ENCODE measurements at regions not wholly inside any gene's neighbourhood (a gene's known extent, or its start where the extent isn't known, plus 50 kb on each side); places are given as distances from the start of the nearest gene placed in this dataset.

DNA sequence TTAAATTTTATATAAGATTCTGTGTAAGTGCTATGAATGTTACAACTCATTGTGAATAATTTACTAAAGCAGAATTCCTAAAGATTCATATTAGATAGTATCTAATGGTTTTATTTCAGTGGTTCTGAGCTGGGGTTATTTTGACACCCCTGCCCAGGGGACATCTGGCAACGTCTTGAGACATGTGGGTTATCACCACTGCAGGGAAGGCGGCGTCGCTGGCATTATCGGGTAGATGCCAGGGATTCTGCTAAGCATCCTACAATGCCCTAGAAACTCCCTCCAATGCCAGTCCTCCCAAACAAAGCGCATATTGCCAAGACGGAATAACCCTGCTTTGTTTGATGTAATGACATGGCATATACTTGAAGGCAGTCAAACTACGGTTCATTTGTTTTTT is 372.3 kb upstream of the ZFHX3 start:
- DNase-seq (ENCODE audit: low spot score): no peak
- H3K79me2 ChIP-seq (replicated peaks; ENCODE audit: insufficient read depth): no peaks in the 10 kb centered on the region
- peaks cover 10% of the 10 kb centered on the region; the same call in 1 of the 3 replicates for H3K4me1 Mint-ChIP-seq
- H3K27ac ChIP-seq (ENCODE audit: low read depth): no peak overlapping the region
- no peaks in the 10 kb centered on the region for H3K36me3 ChIP-seq (ENCODE audit: insufficient read depth)
- no peaks in the 10 kb centered on the region for H3K36me3 Mint-ChIP-seq (ENCODE audit: low read depth)
- H3K27me3 Mint-ChIP-seq (ENCODE audit: insufficient read depth, low read depth, poor library complexity): no peaks in the 10 kb centered on the region
- H3K4me3 Mint-ChIP-seq: no peak overlapping the region
- 0 out of 2 replicates have a peak, but pooled peaks cover 3% of the 10 kb centered on the region for H3K4me1 ChIP-seq (ENCODE audit: insufficient read depth)
- no peaks in the 10 kb centered on the region for H3K9me3 Mint-ChIP-seq
- H3K9me2 ChIP-seq (ENCODE audit: insufficient read depth): no peaks in the 10 kb centered on the region
- no peaks in the 10 kb centered on the region for H3F3A ChIP-seq (replicated peaks; ENCODE audit: low read depth)
- no peaks in the 10 kb centered on the region for H4K20me1 ChIP-seq (replicated peaks; ENCODE audit: insufficient read depth)
- H3K4me3 ChIP-seq: no peak overlapping the region
- H3K27me3 ChIP-seq (ENCODE audit: insufficient read depth): no peaks in the 10 kb centered on the region
- H3K4me2 ChIP-seq: no peak overlapping the region
- no peak for TF ChIP-seq ETS1 (IDR thresholded peaks at IDR 0.05)
- TF ChIP-seq CTCF (conservative IDR thresholded peaks at IDR 0.05; ENCODE audit: low read depth in 2 of 2): no peak
- TF ChIP-seq EZH2 (IDR thresholded peaks at IDR 0.05; ENCODE audit: low read depth, unreplicated experiment): no peak
- no peak for TF ChIP-seq EZH2phosphoT487 (IDR thresholded peaks at IDR 0.05; ENCODE audit: unreplicated experiment)
- TF ChIP-seq JUNB (IDR thresholded peaks at IDR 0.05; ENCODE audit: unreplicated experiment): no peak
- no peak for TF ChIP-seq ZNF462 (CRISPR knock-in tag; IDR thresholded peaks at IDR 0.05)
- TF ChIP-seq CREB1 (CRISPR knock-in tag; IDR thresholded peaks at IDR 0.05; ENCODE audit: low read depth): no peak
- no peak for TF ChIP-seq ZNF114 (CRISPR knock-in tag; IDR thresholded peaks at IDR 0.05)
- TF ChIP-seq POLR2AphosphoS5 (IDR thresholded peaks at IDR 0.05; ENCODE audit: low read depth): no peak
- TF ChIP-seq NANOG (IDR thresholded peaks at IDR 0.05; ENCODE audit: borderline replicate concordance): no peak
- TF ChIP-seq, protein P1, sequence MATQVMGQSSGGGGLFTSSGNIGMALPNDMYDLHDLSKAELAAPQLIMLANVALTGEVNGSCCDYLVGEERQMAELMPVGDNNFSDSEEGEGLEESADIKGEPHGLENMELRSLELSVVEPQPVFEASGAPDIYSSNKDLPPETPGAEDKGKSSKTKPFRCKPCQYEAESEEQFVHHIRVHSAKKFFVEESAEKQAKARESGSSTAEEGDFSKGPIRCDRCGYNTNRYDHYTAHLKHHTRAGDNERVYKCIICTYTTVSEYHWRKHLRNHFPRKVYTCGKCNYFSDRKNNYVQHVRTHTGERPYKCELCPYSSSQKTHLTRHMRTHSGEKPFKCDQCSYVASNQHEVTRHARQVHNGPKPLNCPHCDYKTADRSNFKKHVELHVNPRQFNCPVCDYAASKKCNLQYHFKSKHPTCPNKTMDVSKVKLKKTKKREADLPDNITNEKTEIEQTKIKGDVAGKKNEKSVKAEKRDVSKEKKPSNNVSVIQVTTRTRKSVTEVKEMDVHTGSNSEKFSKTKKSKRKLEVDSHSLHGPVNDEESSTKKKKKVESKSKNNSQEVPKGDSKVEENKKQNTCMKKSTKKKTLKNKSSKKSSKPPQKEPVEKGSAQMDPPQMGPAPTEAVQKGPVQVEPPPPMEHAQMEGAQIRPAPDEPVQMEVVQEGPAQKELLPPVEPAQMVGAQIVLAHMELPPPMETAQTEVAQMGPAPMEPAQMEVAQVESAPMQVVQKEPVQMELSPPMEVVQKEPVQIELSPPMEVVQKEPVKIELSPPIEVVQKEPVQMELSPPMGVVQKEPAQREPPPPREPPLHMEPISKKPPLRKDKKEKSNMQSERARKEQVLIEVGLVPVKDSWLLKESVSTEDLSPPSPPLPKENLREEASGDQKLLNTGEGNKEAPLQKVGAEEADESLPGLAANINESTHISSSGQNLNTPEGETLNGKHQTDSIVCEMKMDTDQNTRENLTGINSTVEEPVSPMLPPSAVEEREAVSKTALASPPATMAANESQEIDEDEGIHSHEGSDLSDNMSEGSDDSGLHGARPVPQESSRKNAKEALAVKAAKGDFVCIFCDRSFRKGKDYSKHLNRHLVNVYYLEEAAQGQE (IDR thresholded peaks at IDR 0.05; ENCODE audit: unreplicated experiment): no peak
- TF ChIP-seq STAT1 (IDR thresholded peaks at IDR 0.05; ENCODE audit: unreplicated experiment): no peak
- TF ChIP-seq ZNF331 (CRISPR knock-in tag; IDR thresholded peaks at IDR 0.05; ENCODE audit: low read depth): no peak
- no peak overlapping the region for H3K27ac Mint-ChIP-seq
- H2AFZ ChIP-seq: no peak overlapping the region
- ATAC-seq: no peak
